ENCODE measurements at regions not wholly inside any gene's neighbourhood (a gene's known extent, or its start where the extent isn't known, plus 50 kb on each side); places are given as distances from the start of the nearest gene placed in this dataset.
A peak's percentile ranks its signal among the peaks of the same experiment; 100 is the strongest.

DNA sequence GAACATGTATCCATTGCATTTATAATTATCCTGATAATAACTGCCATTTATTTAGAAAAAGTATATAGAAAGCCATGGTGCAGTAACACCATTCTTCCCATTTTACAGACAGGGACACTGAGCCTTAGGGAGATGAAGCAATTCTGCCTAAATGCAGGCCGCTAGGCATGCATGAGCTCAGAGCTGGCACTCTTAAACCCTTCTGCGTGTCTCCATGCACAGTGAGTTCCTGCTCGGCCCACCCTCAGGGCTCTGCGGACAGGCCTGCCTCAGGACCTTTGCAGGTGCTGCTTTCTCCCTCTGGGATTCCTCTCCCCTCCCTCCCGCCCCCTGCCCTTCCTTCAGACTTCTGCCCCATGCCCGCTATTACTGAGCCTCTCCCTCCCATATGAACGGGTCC is 54.3 kb upstream of the WSB1 start:
- H3K9me3 Mint-ChIP-seq (ENCODE audit: low read depth): no peaks in the 10 kb centered on the region
- H3K4me3 Mint-ChIP-seq: no peak overlapping the region
- peak overlapping the region; percentile 78 for H3K27ac Mint-ChIP-seq
- H3K27me3 Mint-ChIP-seq: peaks cover 19% of the 10 kb centered on the region
- H3K36me3 Mint-ChIP-seq: no peaks in the 10 kb centered on the region
- CTCF ChIA-PET: interaction anchor here (0.6 to 8.9 kb wide), 9 partner anchors 15 to 412 kb away, joined by 3 to 139 read pairs (median 5); partner anchors contain the start of gene WSB1
- H3K4me1 Mint-ChIP-seq: peaks cover 42% of the 10 kb centered on the region
- DNase-seq: no peak
- ATAC-seq: no peak

DNA sequence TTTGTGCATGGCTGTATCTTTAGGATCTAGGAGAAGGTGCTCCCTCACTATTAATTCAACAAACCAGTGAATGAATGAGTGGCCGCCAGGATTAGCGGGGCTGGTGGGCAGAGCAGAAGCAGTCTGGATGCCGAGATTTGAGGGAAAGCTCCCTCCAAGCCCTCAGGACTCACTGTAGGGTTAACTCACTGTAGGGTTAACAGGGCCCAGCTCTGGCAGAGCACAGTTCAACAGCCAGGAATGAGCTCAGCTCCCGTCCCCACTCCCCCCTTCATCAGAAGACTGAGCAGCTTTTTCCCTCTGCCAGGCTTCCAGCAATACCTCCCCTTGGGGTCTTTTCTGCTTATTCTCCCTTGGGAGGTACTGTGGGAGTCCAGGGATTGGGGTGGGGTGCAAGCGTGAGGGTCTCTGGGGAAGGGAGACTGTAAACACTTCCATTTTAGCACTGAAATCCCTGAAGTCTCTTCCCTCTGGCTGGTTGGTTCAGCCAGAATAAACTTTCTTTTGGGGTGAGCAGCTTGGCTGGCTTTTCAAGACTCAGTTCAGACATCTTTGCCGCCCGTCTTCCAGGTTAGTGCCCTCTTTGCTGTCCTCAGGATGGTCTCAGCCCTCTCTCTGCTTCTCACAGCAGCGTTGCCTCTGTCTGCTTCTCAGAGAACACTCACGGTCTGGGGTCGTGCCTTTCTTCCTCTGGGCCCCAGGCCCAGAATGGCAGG is 53.7 kb upstream of the WSB1 start:
- Mint-ChIP-seq H3K36me3 (no peaks in the 10 kb centered on the region), H3K4me1 (peaks cover 47% of the 10 kb centered on the region), H3K27ac (no peak overlapping the region), H3K9me3 (ENCODE audit: low read depth) (no peaks in the 10 kb centered on the region), H3K4me3 (no peak overlapping the region), H3K27me3 (peaks cover 18% of the 10 kb centered on the region)
- CTCF ChIA-PET: interaction anchor here (0.9 to 3.1 kb wide), 7 partner anchors 11 to 411 kb away, joined by 3 to 23 read pairs (median 3); no protein-coding TSS in a partner anchor
- DNase-seq (no peak), ATAC-seq (no peak)

DNA sequence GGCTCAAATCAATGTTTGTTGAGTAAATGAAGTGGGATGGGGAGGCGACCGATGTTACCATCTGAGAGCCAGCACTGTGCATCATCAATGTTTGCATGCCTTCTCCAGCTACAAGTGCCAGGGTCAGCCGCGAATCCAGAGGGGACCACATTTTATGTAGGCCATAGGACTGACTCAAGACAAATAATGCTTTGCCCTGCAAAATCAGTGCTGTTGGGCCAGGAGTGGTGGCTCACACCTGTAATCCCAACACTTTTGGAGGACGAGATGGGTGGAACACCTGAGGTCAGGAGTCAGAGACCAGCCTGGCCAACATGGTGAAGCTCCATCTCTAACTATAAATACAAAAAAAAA is 53.1 kb upstream of the WSB1 start:
- no peaks in the 10 kb centered on the region for H3K36me3 Mint-ChIP-seq
- CTCF ChIA-PET: interaction anchor here (0.9 to 3.1 kb wide), 8 partner anchors 12 to 370 kb away, joined by 3 to 23 read pairs (median 3); no protein-coding TSS in a partner anchor
- no peak overlapping the region for H3K4me3 Mint-ChIP-seq
- H3K4me1 Mint-ChIP-seq: peaks cover 51% of the 10 kb centered on the region
- ATAC-seq (no peak), DNase-seq (no peak)
- peaks cover 18% of the 10 kb centered on the region for H3K27me3 Mint-ChIP-seq
- H3K9me3 Mint-ChIP-seq (ENCODE audit: low read depth): no peaks in the 10 kb centered on the region
- H3K27ac Mint-ChIP-seq: no peak overlapping the region

DNA sequence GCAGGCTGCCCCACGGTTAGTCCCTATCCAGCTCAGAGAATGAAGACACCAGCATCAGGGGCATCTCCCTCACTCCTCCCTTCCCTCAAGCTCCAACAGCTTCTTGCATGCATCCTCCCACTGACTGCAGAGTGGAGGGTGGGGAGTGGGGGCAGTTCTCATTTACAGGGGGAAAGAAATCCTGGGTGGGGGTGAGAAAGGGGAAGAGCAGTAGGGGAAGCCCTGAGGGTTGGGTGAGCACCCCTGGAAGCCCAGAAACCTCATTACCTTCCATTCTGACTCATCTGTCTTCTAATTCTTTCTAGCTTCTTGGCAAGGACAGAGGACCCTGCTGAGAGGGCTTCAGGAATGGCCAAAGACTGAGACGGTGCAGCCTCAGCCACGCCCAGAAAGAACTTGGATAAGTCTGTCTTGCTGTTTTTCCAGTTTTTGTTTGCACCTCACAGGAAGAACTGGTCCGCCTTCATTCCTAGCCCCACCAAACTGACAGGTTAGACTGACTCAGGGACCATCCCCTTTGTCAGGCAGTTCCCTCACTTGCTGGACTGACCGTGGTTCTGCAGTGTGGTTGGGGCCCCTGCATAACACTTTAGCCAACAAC is 52.5 kb upstream of the WSB1 start:
- Mint-ChIP-seq H3K27me3 (peaks cover 17% of the 10 kb centered on the region), H3K36me3 (no peaks in the 10 kb centered on the region), H3K27ac (no peak overlapping the region), H3K4me3 (no peak overlapping the region), H3K9me3 (ENCODE audit: low read depth) (no peaks in the 10 kb centered on the region), H3K4me1 (peaks cover 51% of the 10 kb centered on the region)
- ATAC-seq (peak; percentile 48), DNase-seq (no peak)
- CTCF ChIA-PET: interaction anchor here (0.9 to 3.1 kb wide), 9 partner anchors 12 to 370 kb away, joined by 3 to 23 read pairs (median 3); no protein-coding TSS in a partner anchor

DNA sequence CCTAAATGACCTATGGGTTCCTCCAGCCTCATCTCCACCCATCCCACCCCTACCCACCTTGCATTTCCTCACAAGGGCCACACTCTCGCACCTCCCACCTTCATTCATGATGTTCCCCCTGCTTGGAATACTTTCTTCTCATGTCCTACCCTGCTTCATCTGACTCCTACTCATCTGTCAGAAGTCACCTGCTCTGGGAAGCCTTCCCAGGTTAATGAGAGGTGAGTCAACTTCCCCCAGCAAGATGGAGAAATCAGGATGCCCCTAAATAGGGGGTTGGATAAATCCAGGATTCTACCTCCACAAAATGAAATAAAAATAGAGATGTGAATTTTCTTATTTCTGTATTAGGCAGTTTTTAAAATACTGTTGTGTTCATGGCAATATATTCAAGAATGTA is 51.0 kb upstream of the WSB1 start:
- ATAC-seq: no peak
- no peak for DNase-seq
- Mint-ChIP-seq H3K36me3 (no peaks in the 10 kb centered on the region), H3K4me3 (no peak overlapping the region), H3K27ac (no peak overlapping the region), H3K27me3 (peaks cover 14% of the 10 kb centered on the region), H3K4me1 (peaks cover 50% of the 10 kb centered on the region), H3K9me3 (ENCODE audit: low read depth) (no peaks in the 10 kb centered on the region)
- CTCF ChIA-PET: interaction anchor here (1.3 to 3.1 kb wide), 4 partner anchors 88 to 356 kb away, joined by 5 to 23 read pairs (median 8); no protein-coding TSS in a partner anchor

DNA sequence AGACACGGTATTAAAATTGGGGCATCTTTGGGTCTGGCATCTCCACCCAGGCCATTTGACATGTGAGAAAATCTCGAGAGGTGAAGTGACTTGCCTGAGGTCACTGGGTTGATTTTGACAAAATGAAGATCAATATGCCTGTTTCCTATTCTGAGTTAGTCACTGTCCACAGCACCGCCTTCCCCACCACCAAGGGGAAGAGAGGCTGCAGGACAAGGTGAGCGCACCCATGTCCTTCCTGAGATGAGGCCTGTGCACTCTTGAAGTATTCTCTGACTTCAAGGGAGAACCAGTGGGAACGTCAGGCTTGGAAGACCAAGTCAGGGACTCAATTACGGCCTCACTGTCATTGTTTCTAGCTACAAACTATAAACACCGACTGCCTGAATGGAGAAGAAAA is 49.9 kb upstream of the WSB1 start:
- H3K36me3 Mint-ChIP-seq: no peaks in the 10 kb centered on the region
- no peaks in the 10 kb centered on the region for H3K9me3 Mint-ChIP-seq (ENCODE audit: low read depth)
- peaks cover 42% of the 10 kb centered on the region for H3K4me1 Mint-ChIP-seq
- DNase-seq (no peak), ATAC-seq (no peak)
- no peak overlapping the region for H3K4me3 Mint-ChIP-seq
- CTCF ChIA-PET: interaction anchor here (1.1 kb wide), 1 partner anchor 89 kb away, joined by 7 read pairs; no protein-coding TSS in a partner anchor
- peaks cover 15% of the 10 kb centered on the region for H3K27me3 Mint-ChIP-seq
- H3K27ac Mint-ChIP-seq: no peak overlapping the region
